Hematopoietic multipotent progenitor cell treated with erythropoietin and hydrocortisone succinate and interleukin-3 and kit ligand, for 8 days (in vitro differentiated cells): ENCODE measurements at regions not wholly inside any gene's neighbourhood (a gene's known extent, or its start where the extent isn't known, plus 50 kb on each side); places are given as distances from the start of the nearest gene placed in this dataset.
"Not testable (repeated sequence)": the region's sequence is repeated elsewhere in the genome, so short reads cannot be mapped to it uniquely, and the experiment has no call there.

Experiments
- DNase-seq: peaks from one replicate; pipeline ENCODE4 v3.0.0-alpha.2; 2015

DNA sequence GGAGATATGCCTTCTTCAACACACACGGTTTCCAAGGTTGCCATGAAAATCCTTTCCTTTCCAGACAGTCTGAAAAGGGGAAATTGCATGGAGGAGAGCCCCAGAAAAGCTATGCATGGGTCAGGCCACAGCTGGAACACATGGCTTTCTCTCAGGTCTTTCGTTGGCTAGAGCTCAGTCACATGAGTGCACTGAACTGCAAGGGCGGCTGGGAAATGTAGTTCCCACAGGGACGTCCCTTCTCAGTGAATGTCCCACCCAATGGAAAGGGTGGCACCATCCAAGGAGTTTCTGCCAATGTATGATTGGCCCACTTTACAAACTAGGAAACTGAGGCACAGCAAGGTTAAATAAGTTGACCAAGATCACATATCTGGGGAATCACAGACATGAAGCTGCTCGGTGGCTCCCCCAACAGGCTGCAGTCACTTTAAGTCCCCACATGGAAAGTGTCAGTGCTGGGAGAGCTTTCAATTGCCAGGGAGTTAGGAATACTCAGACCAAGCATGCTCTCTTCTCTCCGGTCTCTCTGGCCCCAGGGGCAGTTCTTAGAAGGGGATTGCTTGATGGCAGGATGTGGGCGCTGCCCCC, 571.3 kb downstream of the GLRX3 start:
- DNase-seq: no peak

DNA sequence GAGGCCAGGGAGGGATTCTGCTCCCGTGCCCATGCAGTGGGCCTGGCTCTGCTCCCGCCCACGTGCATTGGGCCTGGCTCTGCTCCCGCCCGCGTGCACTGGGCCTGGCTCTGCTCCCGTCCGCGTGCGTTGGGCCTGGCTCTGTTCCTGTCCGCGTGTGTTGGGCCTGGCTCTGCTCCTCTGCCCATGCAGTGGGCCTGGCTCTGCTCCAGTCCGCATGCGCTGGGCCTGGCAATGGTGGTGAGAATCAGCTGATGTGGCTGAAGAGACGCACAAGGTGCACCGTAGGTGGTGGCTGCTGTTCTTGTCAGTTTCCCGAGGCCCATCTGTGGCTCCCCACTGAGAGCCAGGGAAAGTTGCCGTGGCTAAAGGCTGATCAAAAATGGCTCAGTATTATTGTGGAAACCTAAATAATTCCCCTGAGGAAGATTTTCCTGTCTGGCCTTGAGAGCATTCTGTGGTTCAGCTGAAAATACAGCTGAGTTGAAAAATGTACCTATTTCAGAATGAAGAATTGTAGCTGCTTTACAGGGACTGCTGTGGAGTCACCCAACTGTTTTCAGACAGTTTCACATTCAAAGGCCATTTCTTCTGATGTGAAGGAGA, 572.4 kb downstream of the GLRX3 start:
- DNase-seq: no peak

DNA sequence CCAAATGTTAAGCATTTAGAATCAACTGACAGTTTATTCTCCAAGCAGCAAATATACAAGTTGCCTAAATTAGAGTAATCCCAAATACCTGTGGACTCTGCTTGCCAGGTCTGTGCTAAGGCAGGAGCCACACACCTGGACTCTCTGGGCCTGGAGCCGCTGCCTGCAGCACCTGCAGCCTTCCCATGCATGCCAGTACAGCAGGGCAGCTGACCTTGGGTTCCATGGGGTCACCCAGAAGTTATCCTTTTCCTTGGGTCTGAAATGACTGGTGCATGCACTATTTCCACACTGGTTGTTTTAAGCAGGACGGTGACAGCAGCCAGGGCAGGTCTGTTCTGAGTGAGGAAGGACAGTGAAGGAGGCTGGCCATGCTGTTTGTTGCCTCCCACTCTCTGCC, 573.2 kb downstream of the GLRX3 start:
- no peak for DNase-seq

DNA sequence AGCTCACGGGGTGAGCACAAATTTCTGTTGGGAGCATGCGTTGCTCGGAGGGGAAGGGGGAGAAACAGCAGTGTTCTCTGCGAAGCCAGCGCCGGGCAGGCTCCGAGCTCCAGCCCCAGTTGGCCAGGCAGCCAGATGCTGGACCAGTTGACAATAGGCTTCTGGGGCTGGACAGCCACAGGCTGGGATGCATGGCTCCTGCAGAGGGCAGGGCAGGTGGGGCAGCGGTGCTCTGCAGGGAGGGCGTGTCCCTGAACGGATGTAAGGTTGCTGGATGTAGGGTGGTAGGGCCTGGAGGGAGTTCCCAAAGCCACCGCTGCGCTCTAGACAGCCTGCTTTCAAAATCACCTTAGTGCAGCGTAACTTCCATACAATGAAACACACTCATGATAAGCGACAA, 574.9 kb downstream of the GLRX3 start:
- DNase-seq: no peak

DNA sequence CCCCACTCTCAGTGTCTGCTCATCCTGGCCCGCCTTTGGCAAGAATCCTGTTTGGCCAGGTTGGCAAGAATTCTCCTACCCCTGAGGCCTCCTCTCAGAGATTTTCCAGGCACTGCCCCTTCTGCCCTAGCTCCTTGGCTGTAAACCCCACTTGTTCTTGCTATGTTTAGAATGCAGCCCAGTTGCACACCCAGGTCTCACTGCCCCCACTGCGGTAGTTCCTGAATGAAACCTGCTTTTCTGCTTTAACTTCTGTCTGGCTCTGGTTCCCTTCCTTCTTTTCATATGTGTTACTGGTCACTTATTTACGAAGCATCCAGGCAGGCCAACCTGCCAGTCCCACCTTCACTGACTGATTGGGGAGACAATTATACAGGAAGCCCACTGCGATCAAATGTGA, 576.9 kb downstream of the GLRX3 start:
- DNase-seq: no peak

DNA sequence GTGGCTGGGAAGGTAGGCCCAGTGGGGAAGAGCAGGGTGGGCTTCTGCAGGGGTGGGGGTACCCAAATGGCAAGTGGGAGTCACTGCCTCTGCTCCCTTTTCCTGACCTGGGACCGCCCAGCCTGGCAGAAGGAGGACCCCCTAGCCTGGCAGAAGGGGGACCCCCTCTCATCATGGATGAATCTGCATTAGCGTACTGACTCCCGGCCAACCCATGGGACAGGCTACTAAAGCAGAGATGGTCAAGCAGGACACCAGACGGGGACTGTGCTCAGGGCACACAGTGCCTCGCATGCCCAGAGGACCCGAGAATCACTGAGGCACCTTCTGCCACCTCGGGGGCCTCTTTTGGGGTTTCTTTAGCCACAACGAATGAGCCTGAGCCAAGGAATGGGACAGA, 577.5 kb downstream of the GLRX3 start:
- DNase-seq: no peak

DNA sequence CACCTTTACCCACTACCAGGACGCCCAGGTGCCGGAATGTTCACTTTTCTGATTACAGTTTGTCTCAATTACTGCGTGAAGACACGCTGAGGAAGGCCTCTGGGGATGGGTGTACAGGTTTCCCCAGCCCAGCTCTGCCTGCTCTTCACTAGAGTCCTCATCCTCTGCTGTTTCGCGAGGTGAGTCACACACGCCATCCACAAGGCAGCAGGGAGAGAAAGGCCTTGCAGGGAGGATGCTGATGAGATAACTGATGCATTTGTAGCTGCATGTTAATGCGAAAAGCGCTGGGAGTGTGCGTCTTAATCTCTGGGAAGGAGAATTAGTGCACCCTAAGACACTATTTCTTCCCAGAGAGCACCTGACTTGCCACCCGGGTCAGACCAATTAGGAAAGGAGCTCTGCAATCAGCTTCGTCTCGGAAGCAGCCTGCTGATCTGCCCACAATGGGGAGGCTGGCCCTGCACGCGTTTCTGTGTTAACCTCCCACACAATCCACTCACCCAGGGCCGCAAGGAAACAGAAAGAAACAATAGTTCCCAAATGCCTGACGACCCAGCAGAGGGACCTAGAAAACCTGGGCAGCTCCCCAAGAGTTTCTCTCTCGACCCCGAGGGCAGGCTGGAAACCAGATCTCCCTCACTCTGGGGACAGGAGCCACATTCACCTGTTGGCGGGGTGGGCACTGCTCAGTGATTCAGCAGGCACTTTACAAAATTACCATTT, 578.7 kb downstream of the GLRX3 start:
- no peak for DNase-seq

DNA sequence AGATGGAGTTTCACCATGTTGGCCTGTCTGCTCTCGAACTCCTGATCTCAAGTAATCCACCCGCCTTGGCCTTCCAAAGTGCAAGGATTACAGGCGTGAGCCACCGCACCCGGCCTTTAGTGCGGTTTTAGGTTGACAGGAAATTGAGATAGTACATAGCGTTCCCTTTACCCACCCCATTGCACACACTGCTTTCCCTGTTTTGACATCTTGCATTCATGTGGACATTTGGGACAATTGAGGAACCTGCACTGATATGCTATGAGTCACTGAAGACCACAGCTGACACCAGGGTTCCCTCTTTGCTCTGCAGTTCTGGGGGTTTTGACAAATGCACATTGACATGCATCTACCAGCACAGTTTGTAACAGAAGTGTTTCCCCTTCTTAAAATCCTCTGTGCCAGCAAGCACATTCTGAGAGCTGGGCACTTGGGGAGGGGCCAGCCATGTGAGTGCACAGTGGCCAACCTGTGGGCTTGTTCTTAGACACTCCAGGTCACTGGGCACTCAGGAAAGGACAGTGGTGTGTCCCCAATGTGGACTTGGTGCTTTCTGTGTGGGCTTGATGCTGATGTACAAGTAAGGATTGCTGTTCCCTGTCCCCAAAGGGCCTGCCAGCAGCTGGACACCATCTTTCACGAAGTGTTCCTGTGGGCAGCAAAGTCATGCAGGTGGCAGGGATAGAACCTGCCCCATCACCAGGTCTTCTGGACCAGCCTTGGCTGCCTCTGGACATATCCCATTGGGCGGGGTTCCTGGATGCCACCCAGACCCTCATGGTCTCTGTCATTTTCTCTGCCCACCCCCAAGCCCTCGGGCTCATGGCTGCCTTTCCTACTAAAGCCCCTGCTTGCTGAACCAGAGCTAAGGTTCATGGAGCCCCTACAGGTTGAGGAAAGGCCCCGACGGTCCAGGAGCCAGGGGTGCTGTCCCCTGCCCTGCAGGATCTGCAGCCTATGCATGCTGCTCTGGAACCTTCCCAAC, 579.8 kb downstream of the GLRX3 start:
- DNase-seq: no peak

DNA sequence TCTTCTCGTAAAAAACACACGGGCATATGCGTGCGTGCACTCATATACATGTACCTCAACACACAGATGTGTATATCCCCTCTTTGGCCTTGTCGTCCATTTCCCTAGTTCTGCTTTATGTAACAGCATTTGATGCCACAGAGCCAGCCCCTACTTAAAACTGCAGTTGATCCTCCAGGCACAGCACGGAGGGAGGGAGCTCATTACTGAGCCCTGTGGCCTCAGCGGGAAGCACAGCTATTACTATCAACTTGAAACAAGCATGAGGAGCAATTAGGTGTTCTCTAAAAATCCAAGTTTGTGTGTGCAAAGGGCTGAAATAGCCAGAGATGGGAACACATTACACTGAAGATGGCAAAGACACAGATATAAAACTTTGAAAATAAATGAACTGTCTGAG, 580.9 kb downstream of the GLRX3 start:
- DNase-seq: no peak

DNA sequence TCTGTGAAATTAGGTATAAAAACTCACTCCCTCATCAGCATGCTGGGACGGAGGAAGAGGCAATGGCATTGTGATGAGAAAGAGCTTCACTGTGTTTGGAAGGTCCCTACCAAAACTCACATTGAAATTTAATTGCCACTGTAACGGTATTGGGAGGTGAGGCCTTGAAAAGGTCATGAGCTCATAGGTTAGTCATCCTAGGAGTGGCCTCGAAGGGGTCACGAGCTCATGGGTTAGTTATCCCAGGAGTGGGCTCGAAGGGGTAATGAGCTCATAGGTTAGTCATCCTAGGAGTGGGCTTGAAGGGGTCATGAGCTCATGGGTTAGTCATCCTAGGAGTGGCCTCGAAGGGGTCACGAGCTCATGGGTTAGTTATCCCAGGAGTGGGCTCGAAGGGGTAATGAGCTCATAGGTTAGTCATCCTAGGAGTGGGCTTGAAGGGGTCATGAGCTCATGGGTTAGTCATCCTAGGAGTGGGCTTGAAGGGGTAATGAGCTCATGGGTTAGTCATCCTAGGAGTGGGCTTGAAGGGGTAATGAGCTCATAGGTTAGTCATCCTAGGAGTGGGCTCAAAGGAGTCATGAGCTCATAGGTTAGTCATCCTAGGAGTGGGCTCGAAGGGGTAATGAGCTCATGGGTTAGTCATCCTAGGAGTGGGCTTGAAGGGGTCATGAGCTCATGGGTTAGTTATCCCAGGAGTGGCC, 582.7 kb downstream of the GLRX3 start:
- not testable (repeated sequence) for DNase-seq

DNA sequence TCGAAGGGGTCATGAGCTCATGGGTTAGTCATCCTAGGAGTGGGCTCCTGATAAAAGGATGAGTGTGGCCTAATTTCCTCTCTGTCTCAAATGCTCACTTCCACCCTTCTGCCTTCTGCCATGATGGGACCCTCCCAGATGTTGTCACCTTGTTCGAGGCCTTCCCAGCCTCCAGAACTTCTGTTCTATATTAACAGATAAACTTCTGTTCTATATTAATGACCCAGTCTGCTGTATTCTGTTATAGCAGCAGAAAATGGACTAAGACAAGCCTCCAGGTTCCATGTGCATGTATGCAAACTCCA, 583.2 kb downstream of the GLRX3 start:
- no peak for DNase-seq

DNA sequence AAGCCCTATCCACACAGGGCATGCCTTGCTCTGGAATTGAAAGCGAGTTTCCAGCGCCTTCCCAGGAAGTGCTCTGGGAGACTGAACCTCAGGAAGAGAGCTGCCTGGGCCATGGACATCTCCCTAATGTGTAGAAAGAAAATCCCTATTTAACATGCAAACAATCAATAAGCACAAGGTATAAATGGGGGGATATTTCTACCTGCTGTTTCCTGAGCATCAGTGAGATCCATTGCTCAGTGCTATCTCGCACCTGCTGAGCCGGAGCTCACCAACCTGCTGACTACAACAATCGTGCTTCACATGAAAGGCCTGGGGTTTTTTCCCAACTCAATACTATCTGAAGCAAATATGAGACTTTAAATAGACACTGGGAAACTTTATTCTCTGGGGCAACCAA, 584.0 kb downstream of the GLRX3 start:
- DNase-seq: no peak

DNA sequence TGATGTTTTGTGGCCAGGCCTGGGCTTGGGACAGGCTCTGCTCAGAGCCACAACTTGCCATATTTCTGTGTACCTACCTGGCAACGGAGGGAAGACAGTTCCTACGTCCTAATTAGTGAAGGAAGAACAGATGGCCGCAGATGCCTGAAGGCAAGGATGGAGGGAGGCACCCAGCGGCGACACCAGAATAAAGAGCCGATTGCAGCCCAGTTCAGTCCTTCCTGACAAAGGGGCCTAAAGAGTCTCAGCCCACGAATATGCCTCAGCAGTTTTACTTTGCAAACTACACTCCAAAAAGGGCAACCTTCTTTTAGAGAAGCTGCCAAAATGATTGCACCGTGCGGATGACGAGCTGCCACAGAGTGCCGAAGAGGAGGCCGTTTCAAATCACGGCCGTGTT, 585.8 kb downstream of the GLRX3 start:
- DNase-seq: no peak

DNA sequence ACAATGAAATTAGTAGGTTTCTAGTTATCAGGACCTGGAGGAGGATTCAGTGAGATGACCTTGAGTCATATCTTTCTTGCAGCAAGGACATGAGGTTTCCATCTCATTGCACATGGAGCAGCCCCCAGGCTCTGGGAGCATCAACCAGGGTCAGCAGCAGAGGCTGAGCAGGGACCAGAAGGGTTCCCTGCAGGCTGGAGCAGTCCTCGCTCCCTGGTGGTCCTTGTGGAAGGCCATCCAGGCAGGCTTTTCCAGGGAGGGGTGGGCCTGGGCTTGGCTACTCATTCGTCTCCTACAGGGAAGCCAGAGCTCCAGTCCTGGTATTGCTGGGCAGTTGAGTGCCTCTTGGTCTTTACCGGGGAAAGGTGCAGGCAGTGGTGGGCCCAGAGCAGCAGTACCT, 587.5 kb downstream of the GLRX3 start:
- DNase-seq: no peak

DNA sequence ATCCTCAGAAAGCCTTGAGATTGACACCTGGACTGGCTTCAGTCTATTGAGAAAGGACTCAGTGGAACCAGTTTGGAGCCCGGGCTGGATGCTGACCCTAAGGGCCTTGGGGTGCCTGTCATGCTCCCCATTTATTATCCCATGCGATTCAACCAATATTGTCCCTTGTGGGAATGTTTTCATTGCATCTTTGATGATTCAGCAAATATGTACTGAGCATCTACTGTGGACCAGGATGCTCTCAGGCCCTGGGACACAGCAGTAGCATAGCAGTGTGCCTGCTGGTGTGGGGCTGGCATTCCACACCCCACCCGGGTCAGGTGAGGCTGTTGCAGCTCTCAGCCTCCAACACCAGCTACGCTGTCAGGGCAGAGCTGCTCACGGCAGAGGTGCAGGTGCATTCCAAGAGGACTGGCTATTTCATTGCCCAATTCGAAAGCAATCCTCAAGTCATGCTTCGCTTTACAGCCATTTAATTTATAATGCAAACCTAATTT, 586.0 kb downstream of the TCERG1L start:
- no peak for DNase-seq

DNA sequence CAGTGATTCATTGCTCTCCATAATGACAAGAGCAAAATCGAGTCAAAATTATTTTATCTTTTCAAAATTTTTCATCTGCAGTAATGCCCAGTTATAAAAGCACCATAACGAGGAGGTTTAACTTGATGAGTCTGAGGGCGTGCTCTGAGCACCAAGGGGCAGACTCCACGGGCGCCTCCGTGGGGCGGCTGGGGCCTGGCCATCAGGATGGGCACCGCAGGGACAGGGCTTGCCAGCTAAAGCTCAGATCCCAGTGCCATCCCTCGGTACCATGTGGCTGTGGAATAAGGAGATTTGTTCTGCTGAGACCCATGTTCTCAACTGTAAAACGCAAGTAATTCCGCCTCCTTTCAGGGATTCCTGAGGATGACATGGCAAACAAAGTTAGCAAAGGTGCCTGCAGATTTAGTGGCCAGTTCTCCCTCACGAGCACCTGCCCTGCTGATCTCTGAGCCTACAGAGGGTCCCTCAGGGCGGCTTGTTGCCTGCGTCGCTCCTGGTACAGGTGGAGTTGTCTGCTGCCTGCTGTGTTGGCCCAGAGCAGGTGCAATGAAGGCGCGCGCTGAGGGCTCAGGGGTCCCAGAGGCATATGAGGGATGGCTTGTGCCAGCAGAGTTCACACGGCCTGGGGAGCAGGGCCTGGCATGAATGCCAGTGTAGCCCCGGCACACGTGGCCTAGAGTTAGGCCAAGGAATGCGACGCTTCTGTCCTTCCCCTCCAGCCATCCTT, 584.4 kb downstream of the TCERG1L start:
- DNase-seq: no peak

DNA sequence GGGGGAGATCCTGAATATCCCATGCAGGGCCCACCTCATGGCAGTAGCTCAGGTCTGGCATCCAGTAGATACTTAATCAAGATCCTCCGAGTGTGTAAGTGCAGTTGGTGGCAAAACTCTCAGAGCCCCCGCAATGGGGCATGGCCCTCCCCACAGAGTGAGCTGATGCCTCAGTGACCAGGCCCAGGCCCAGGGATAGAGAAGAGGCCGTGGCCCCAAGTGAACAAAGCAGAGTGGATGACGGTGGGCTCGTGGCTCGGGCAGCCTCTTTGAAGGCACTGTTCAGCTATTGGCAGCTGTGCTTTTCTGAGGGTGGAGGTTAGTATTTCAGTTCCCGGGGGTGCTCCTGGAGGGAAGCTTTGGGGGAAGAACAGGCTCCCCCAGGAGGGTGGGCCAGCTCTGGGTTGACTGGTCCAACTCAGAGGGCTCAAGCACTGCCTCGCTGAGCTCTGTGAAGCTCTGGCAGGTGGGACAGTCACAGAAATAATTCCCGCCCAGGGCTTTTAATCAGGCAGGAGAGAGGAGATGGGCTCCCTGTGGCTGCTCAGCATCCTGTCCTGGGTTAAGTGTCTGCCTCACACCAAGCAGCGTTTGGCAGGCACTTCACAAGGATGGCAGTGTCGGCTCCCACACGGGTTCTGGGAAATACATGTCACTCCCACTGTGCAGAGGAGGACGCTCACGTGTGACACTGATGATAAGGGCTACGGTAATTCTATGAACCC, 583.6 kb downstream of the TCERG1L start:
- no peak for DNase-seq

DNA sequence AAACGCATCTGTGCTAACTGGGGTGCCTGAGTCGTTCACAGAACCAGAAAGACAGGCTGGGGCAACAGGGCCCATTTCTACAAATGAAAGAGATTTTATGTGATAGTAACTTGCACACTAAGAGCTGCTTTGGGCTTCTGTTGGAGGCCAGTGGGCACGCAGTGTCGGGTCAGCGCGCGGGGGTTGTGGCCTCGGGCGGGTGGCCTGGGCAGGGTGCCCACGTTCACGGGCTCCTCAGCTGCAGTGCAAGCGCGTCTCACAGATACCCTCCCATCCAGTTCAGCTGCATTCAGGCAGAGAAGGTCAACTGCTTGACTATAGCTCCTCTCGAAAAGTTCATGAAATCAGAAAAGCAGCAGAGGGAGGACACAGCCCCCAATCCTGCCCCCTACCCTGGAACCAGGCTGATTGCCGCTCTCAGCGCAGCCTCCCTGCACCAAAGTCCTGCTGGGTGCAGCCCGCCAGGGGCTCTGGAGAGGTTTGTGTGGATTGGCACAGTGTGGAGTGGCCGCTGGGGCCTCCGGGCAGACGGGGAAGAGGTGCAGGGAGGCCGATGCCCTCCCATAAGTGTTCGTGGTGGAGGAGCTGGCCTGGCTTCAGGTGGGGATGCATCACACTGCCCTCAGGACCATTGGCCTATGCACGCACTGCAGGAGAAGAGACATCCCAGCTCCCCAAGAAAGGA, 582.8 kb downstream of the TCERG1L start:
- DNase-seq: no peak

DNA sequence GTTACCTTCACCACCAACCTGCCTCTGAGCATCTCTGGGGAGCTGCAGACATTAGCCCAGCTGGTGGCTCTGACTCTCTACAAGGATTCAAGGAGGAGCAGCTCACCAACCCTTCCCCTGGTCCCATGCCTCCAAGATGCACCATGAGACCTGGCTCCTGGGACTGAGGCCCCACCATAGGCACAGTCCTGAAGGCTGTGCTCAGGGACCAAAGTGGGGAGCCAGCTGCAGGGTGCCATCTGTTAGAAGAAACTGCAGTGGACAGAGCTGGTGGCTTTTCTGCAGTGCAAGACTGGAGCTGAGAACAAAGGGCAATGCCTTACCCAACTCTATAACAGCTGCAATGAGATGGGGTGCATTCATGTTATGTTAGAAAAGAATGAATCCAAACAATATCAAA, 581.6 kb downstream of the TCERG1L start:
- DNase-seq: no peak

DNA sequence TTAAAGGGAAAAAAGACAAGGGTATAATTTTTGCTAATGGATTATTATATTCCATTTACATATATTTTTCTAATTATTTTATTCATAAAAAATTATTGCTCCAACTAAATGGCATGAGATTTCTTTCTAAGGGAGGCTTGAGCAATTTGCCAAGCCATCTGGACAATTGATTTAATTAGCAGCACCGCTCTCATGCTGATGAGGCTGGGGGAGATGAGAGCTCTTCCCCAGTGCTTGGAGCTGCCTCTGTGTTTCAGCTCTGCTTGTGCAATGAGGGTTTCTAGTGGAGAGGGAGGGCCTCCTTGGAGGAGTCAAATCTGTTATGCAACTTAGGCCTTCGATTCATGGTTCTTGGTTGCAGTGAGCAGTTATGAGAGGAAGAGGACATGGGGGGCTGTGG, 574.3 kb downstream of the TCERG1L start:
- no peak for DNase-seq

DNA sequence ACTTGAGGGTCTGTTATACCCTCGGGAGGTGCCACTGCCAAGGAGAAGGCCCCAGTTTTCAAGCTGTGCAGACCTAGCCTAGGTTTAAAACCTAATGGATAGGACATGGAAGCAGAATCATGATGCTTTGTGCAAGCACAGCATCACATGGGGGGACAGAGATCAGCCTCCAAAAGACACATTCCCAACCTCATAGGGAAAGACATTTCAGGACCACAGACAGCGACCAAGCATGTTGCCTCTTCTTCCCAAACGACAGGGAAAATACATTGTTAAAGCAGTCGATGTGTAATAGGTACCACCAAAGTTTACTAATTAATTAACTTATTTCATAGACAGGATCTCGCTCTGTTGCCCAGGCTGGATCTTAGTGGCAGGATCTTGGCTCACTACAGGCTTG, 573.9 kb downstream of the TCERG1L start:
- DNase-seq: peak; percentile 7
